H1 (cell line): ENCODE measurements at regions not wholly inside any gene's neighbourhood (a gene's known extent, or its start where the extent isn't known, plus 50 kb on each side); places are given as distances from the start of the nearest gene placed in this dataset.

Experiments used
- CTBP2 ChIP-seq: IDR thresholded peaks from 2 replicates; pipeline ENCODE4 v1.7.0; 2011; ENCODE audit warnings: borderline replicate concordance, mild to moderate bottlenecking, moderate library complexity, mixed read lengths, low read length; ENCODE audit not compliant: insufficient read depth, insufficient read length
- MAFK ChIP-seq: IDR thresholded peaks from 2 replicates; pipeline ENCODE4 v1.6.1; 2012; ENCODE audit warnings: low read depth, mild to moderate bottlenecking, improper control_type of control experiment, low read length
- POLR2A ChIP-seq, 2 experiments: IDR thresholded peaks; 1 replicate in 1 of 2; 2 replicates in 1 of 2; pipeline ENCODE4 v1.6.1; 2011; ENCODE audit warnings: low read depth in 2 of 2, low read length in 2 of 2, mild to moderate bottlenecking in 2 of 2; ENCODE audit errors: control extremely low read depth in 1 of 2
- RNF2 ChIP-seq: fragments of 200-900, 300-1000 bp; sonication (generic); IDR thresholded peaks from 2 replicates; pipeline ENCODE4 v1.7.1; 2016; ENCODE audit warnings: borderline replicate concordance, low read depth, mild to moderate bottlenecking, antibody characterized with exemption, low read length; ENCODE audit not compliant: poor library complexity, severe bottlenecking; ENCODE audit errors: missing control alignments
- SIX5 ChIP-seq: IDR thresholded peaks from 2 replicates; pipeline ENCODE4 v1.6.1; 2011; ENCODE audit warnings: mild to moderate bottlenecking, low read depth, low read length
- SP2 ChIP-seq: IDR thresholded peaks from 2 replicates; pipeline ENCODE4 v1.6.1; 2012; ENCODE audit warnings: mild to moderate bottlenecking, low read length, inconsistent platforms
- TF ChIP-seq, protein P1 (sequence below): IDR thresholded peaks from 2 replicates; pipeline ENCODE4 v1.6.1; 2011; ENCODE audit warnings: low read depth, mild to moderate bottlenecking, low read length; ENCODE audit not compliant: insufficient read depth

- TF ChIP-seq RNF2 (no peak), SP2 (no peak), CTBP2 (no peak), MAFK (no peak), SIX5 (no peak), POLR2A (IDR thresholded peaks at IDR 0.05; ENCODE audit: control extremely low read depth in 1 of 2, low read depth in 2 of 2, low read length in 2 of 2) (no peak)
- TF ChIP-seq, protein P1, sequence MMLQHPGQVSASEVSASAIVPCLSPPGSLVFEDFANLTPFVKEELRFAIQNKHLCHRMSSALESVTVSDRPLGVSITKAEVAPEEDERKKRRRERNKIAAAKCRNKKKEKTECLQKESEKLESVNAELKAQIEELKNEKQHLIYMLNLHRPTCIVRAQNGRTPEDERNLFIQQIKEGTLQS: no peak
These were observed 446.3 kb upstream of the SLC35B3 start (continued) for GRCh38 chr6:8881663-8882062.
